Endodermal cell (in vitro differentiated cells): ENCODE measurements at regions not wholly inside any gene's neighbourhood (a gene's known extent, or its start where the extent isn't known, plus 50 kb on each side); places are given as distances from the start of the nearest gene placed in this dataset.

Experiments
- DNase-seq: peaks from one replicate; pipeline ENCODE4 v3.0.0-alpha.2; 2017
- H3K27ac ChIP-seq: 2 replicates; pipeline ENCODE4 v1.5.1; 2013; ENCODE audit warnings: mild to moderate bottlenecking, low read depth, low read length, moderate library complexity
- H3K27me3 ChIP-seq: 2 replicates; pipeline ENCODE4 v1.6.1; 2013; ENCODE audit warnings: mild to moderate bottlenecking, low read length, moderate library complexity; ENCODE audit not compliant: insufficient read depth, control insufficient read depth, poor library complexity, severe bottlenecking
- H3K36me3 ChIP-seq: 2 replicates; pipeline ENCODE4 v1.7.0; 2013; ENCODE audit warnings: mild to moderate bottlenecking, low read length, moderate library complexity; ENCODE audit not compliant: control insufficient read depth, insufficient read depth
- H3K4me1 ChIP-seq: one replicate; pipeline ENCODE4 v1.7.0; 2013; ENCODE audit warnings: low read length; ENCODE audit not compliant: control insufficient read depth, insufficient read depth
- H3K4me3 ChIP-seq: 2 replicates; pipeline ENCODE4 v1.5.1; 2013; ENCODE audit warnings: mild to moderate bottlenecking, low read length, moderate library complexity
- H3K9ac ChIP-seq: 2 replicates; pipeline ENCODE4 v1.6.1; 2013; ENCODE audit warnings: mild to moderate bottlenecking, low read length, moderate library complexity; ENCODE audit not compliant: poor library complexity, severe bottlenecking; ENCODE audit errors: extremely low read depth
- H3K9me3 ChIP-seq: 2 replicates; pipeline ENCODE4 v1.6.1; 2013; ENCODE audit warnings: mild to moderate bottlenecking, low read length, moderate library complexity; ENCODE audit not compliant: control insufficient read depth
- H3K27ac Mint-ChIP-seq: 2 replicates; pipeline ENCODE4 v1.8.0; 2020; ENCODE audit warnings: mixed read lengths
- H3K27me3 Mint-ChIP-seq: 2 replicates; pipeline ENCODE4 v1.8.0; 2021; ENCODE audit warnings: mild to moderate bottlenecking, mixed read lengths; ENCODE audit not compliant: insufficient read depth
- H3K36me3 Mint-ChIP-seq: 2 replicates; pipeline ENCODE4 v1.8.0; 2020; ENCODE audit warnings: low read depth, mixed read lengths
- H3K4me1 Mint-ChIP-seq: 2 replicates; pipeline ENCODE4 v1.8.0; 2020; ENCODE audit warnings: mixed read lengths
- H3K4me3 Mint-ChIP-seq: 2 replicates; pipeline ENCODE4 v1.8.0; 2020; ENCODE audit warnings: mild to moderate bottlenecking, moderate library complexity, mixed read lengths
- H3K9me3 Mint-ChIP-seq: 2 replicates; pipeline ENCODE4 v1.8.0; 2020; ENCODE audit warnings: mild to moderate bottlenecking, mixed read lengths
- WGBS, 2 experiments: methylation state at CpG; one replicate each; pipeline versions ENCODE4 v1.1.5 to v1.1.7; 2013; ENCODE audit warnings: missing lambda C conversion rate in 2 of 2, mixed read lengths in 1 of 2; ENCODE audit not compliant: insufficient coverage in 1 of 2, insufficient read length in 1 of 2; 5-methylcytosine and 5-hydroxymethylcytosine counted together
- TF ChIP-seq, protein P1 (sequence below): fragments of 200-600 bp; sonication (generic); conservative IDR thresholded peaks from 2 replicates; pipeline ENCODE4 v1.5.0; 2021; ENCODE audit warnings: antibody characterized with exemption, mild to moderate bottlenecking

GRCh38 chr2:217242947-217243346 lies 383.1 kb upstream of the TNP1 start:
- Histone ChIP-seq H3K27me3 (peaks cover 27% of the 10 kb centered on the region), H3K4me1 (no peaks in the 10 kb centered on the region), H3K36me3 (no peaks in the 10 kb centered on the region), H3K4me3 (no peak overlapping the region), H3K9ac (no peak overlapping the region), H3K9me3 (no peaks in the 10 kb centered on the region), H3K27ac (no peak overlapping the region)
- WGBS, 2 experiments = 93 to 100% methylated on average over 3 of the region's 3 CpGs
- no peaks in the 10 kb centered on the region for H3K36me3 Mint-ChIP-seq
- no peak overlapping the region for H3K4me3 Mint-ChIP-seq
- no peak overlapping the region for H3K27ac Mint-ChIP-seq
- TF ChIP-seq, protein P1, sequence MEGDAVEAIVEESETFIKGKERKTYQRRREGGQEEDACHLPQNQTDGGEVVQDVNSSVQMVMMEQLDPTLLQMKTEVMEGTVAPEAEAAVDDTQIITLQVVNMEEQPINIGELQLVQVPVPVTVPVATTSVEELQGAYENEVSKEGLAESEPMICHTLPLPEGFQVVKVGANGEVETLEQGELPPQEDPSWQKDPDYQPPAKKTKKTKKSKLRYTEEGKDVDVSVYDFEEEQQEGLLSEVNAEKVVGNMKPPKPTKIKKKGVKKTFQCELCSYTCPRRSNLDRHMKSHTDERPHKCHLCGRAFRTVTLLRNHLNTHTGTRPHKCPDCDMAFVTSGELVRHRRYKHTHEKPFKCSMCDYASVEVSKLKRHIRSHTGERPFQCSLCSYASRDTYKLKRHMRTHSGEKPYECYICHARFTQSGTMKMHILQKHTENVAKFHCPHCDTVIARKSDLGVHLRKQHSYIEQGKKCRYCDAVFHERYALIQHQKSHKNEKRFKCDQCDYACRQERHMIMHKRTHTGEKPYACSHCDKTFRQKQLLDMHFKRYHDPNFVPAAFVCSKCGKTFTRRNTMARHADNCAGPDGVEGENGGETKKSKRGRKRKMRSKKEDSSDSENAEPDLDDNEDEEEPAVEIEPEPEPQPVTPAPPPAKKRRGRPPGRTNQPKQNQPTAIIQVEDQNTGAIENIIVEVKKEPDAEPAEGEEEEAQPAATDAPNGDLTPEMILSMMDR = no peak
- H3K27me3 Mint-ChIP-seq = peaks cover 32% of the 10 kb centered on the region
- H3K9me3 Mint-ChIP-seq = no peaks in the 10 kb centered on the region
- peaks cover 4% of the 10 kb centered on the region for H3K4me1 Mint-ChIP-seq
- no peak for DNase-seq

GRCh38 chr2:217231724-217232123 lies 371.9 kb upstream of the TNP1 start:
- H3K27ac ChIP-seq = no peak overlapping the region
- peaks cover 2% of the 10 kb centered on the region for H3K4me1 Mint-ChIP-seq
- H3K9me3 ChIP-seq = peaks cover 6% of the 10 kb centered on the region
- 92% methylated on average over 2 to 3 of the region's 3 CpGs for WGBS, 2 experiments
- TF ChIP-seq, protein P1 = no peak
- no peaks in the 10 kb centered on the region for H3K36me3 Mint-ChIP-seq
- H3K4me1 ChIP-seq = peaks cover 3% of the 10 kb centered on the region
- H3K27me3 Mint-ChIP-seq = peaks cover 9% of the 10 kb centered on the region
- H3K4me3 ChIP-seq = no peak overlapping the region
- H3K9ac ChIP-seq = no peak overlapping the region
- no peaks in the 10 kb centered on the region for H3K36me3 ChIP-seq
- H3K27me3 ChIP-seq = no peaks in the 10 kb centered on the region
- no peak overlapping the region for H3K4me3 Mint-ChIP-seq
- no peak for DNase-seq
- H3K27ac Mint-ChIP-seq = no peak overlapping the region
- peaks cover 6% of the 10 kb centered on the region for H3K9me3 Mint-ChIP-seq

- H3K4me3 Mint-ChIP-seq = no peak overlapping the region
Observed at GRCh38 chr2:217231212-217231611, 371.3 kb upstream of the TNP1 start.

More at GRCh38 chr2:217231212-217231611, 371.3 kb upstream of the TNP1 start:
- peaks cover 2% of the 10 kb centered on the region for H3K4me1 Mint-ChIP-seq
- H3K36me3 Mint-ChIP-seq = no peaks in the 10 kb centered on the region
- H3K9ac ChIP-seq = no peak overlapping the region
- no CpG with 5 or more reads among the region's 1 CpG for WGBS, 2 experiments
- no peak overlapping the region for H3K27ac Mint-ChIP-seq
- no peaks in the 10 kb centered on the region for H3K36me3 ChIP-seq
- H3K4me3 ChIP-seq = no peak overlapping the region
- H3K4me1 ChIP-seq = peaks cover 3% of the 10 kb centered on the region
- no peak overlapping the region for H3K27ac ChIP-seq
- H3K27me3 Mint-ChIP-seq = peaks cover 4% of the 10 kb centered on the region
- no peaks in the 10 kb centered on the region for H3K27me3 ChIP-seq
- peaks cover under 1% of the 10 kb centered on the region for H3K9me3 Mint-ChIP-seq
- DNase-seq = no peak
- H3K9me3 ChIP-seq = peaks cover under 1% of the 10 kb centered on the region
- TF ChIP-seq, protein P1 = no peak
